Thyroid gland (tissue), 4 donors: ENCODE measurements at regions not wholly inside any gene's neighbourhood (a gene's known extent, or its start where the extent isn't known, plus 50 kb on each side); places are given as distances from the start of the nearest gene placed in this dataset.

ENCODE experiments used
- CTCF ChIP-seq, 6 experiments: fragments of 200-600 bp in 3 of 6; fragments of 450-650 bp in 3 of 6; sonication (generic) in 3 of 6; IDR thresholded peaks; one replicate each; pipeline ENCODE4 v1.5.1; 2016 to 2019; ENCODE audit warnings: antibody characterized with exemption in 6 of 6, mild to moderate bottlenecking in 2 of 6, inconsistent platforms in 1 of 6, moderate library complexity in 1 of 6
- POLR2A ChIP-seq, 2 donors: fragments of 450-650 bp; IDR thresholded peaks; one replicate each; pipeline ENCODE4 v1.6.1; 2017; ENCODE audit warnings: antibody characterized with exemption in 2 of 2, mild to moderate bottlenecking in 2 of 2, moderate library complexity in 1 of 2

DNA sequence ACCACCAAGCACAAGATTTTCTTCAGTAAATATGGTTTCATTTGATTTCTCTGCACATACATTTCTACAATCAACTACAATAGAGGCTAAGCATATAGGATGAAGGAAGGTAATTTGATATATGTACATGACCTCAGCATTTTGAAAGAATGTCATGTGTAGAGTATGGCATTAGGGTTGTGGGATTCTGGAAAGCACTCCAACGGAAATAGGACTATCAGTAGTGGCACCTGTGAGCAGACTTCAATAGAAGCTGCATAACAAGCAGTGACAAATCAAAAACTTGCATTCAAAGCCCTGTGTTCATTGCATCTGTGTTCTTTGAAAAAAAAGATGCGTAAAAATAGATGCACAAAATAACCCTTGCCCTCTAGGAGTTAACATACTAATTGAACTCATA, 57.5 kb upstream of the EYA4 start:
- TF ChIP-seq CTCF (IDR thresholded peaks at IDR 0.05), result no peak
- no peak for TF ChIP-seq POLR2A (IDR thresholded peaks at IDR 0.05)
